ENCODE measurements at regions not wholly inside any gene's neighbourhood (a gene's known extent, or its start where the extent isn't known, plus 50 kb on each side); places are given as distances from the start of the nearest gene placed in this dataset.

DNA sequence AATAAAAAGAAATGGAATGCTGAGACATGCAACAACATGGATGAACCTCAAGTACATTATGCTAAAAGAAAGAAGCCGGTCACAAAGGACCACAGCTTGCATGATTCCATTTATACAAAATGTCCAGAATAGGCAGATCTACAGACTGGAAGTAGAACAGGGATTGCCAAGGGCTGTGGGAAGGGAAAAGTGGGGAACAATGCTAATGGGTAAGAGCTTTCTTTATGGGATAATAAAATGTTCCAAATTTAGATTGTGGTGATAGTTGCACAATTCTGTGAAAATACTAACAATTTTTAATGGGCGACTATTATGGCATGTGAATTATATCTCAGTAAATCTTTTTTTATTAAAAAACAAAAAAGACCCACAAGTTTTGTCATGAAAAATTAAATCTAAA, 106.2 kb downstream of the TMCO5A start:
- TF ChIP-seq SIN3A (IDR thresholded peaks at IDR 0.05; ENCODE audit: borderline replicate concordance, low read depth, low read length) (no peak), YY1 (IDR thresholded peaks at IDR 0.05; ENCODE audit: low read depth) (no peak), CTCF (IDR thresholded peaks at IDR 0.05) (no peak), POLR2AphosphoS5 (IDR thresholded peaks at IDR 0.05; ENCODE audit: low read depth, low read length) (no peak), USF1 (IDR thresholded peaks at IDR 0.05; ENCODE audit: borderline replicate concordance, low read depth) (no peak), JUND (IDR thresholded peaks at IDR 0.05) (no peak)
- TF ChIP-seq, protein P1, sequence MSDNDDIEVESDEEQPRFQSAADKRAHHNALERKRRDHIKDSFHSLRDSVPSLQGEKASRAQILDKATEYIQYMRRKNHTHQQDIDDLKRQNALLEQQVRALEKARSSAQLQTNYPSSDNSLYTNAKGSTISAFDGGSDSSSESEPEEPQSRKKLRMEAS (IDR thresholded peaks at IDR 0.05; ENCODE audit: low read depth): no peak

Data from SK-N-SH (cell line).